ENCODE measurements at regions not wholly inside any gene's neighbourhood (a gene's known extent, or its start where the extent isn't known, plus 50 kb on each side); places are given as distances from the start of the nearest gene placed in this dataset.
"Not testable (repeated sequence)": the region's sequence is repeated elsewhere in the genome, so short reads cannot be mapped to it uniquely, and the experiment has no call there.

- no peak for DNase-seq
Measured at GRCh38 chr3:182479419-182480336, 313.6 kb upstream of the ATP11B start.

- no peak for DNase-seq
Measured at GRCh38 chr3:182482705-182483104, 310.6 kb upstream of the ATP11B start.

- DNase-seq = no peak
Measured at GRCh38 chr3:182484682-182485081, 308.6 kb upstream of the ATP11B start.

- DNase-seq = no peak
Measured at GRCh38 chr3:182485301-182485700, 308.0 kb upstream of the ATP11B start.

- no peak for DNase-seq
Measured at GRCh38 chr3:182486463-182486862, 306.8 kb upstream of the ATP11B start.

- DNase-seq = no peak
Measured at GRCh38 chr3:182487143-182487542, 306.2 kb upstream of the ATP11B start.

GRCh38 chr3:182487611-182488010 lies 305.7 kb upstream of the ATP11B start:
- DNase-seq = no peak

- no peak for DNase-seq
Measured at GRCh38 chr3:182490596-182491491, 302.5 kb upstream of the ATP11B start.

- no peak for DNase-seq
Measured at GRCh38 chr3:182491577-182491976, 301.7 kb upstream of the ATP11B start.

- DNase-seq = no peak
Measured at GRCh38 chr3:182492536-182492935, 300.8 kb upstream of the ATP11B start.

GRCh38 chr3:182500289-182500688 lies 293.0 kb upstream of the ATP11B start:
- no peak for DNase-seq

GRCh38 chr3:182501856-182502255 lies 291.4 kb upstream of the ATP11B start:
- no peak for DNase-seq

GRCh38 chr3:182503401-182503800 lies 289.9 kb upstream of the ATP11B start:
- DNase-seq = no peak

- no peak for DNase-seq
Measured at GRCh38 chr3:182508919-182509711, 284.2 kb upstream of the ATP11B start.

- no peak for DNase-seq
Measured at GRCh38 chr3:182509844-182510460, 283.4 kb upstream of the ATP11B start.

GRCh38 chr3:182514236-182514964 lies 278.9 kb upstream of the ATP11B start:
- no peak for DNase-seq

GRCh38 chr3:182516597-182517336 lies 276.5 kb upstream of the ATP11B start:
- no peak for DNase-seq

- DNase-seq = no peak
Measured at GRCh38 chr3:182519569-182519968, 273.7 kb upstream of the ATP11B start.

- no peak for DNase-seq
Measured at GRCh38 chr3:182521339-182521738, 272.0 kb upstream of the ATP11B start.

GRCh38 chr3:182523424-182523823 lies 269.9 kb upstream of the ATP11B start:
- not testable (repeated sequence) for DNase-seq

- no peak for DNase-seq
Measured at GRCh38 chr3:182523836-182524235, 269.5 kb upstream of the ATP11B start.

Data from inflammatory macrophage (primary cell).